Fibroblast of pulmonary artery (primary cell): ENCODE measurements at regions not wholly inside any gene's neighbourhood (a gene's known extent, or its start where the extent isn't known, plus 50 kb on each side); places are given as distances from the start of the nearest gene placed in this dataset.

ENCODE experiments used
- DNase-seq: peaks from one replicate; pipeline ENCODE4 v3.0.0-alpha.2; 2010; ENCODE audit warnings: low read depth
- H3K4me3 ChIP-seq: replicated peaks from 2 replicates; pipeline ENCODE4 v1.5.1; 2011; ENCODE audit warnings: low read depth, mild to moderate bottlenecking, control low read depth, low read length, moderate library complexity
- TF ChIP-seq, protein P1 (sequence below): IDR thresholded peaks from 2 replicates; pipeline ENCODE4 v1.5.1; 2011; ENCODE audit warnings: mild to moderate bottlenecking, control low read depth, low read length, inconsistent platforms; ENCODE audit errors: missing control alignments

DNA sequence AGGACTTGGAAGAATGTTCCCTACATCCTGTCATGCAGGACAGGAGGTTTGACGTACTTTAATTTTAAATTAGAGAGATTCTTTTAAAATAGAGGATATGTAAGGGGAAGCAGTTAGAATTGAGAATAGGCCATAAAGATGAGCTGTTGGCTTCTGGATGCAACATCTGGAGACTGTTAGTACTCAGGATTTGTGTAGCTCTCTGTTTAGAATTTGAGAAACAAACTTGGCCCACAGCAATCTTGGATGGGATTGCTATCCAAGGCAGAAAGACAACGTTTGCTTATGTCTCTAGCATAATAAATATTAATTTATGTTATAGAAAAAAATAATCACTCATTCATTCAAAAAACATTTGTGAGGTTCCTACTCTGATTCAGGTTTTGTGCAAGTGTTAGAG lies 398.4 kb upstream of the NOVA1 start:
- DNase-seq = no peak
- TF ChIP-seq, protein P1, sequence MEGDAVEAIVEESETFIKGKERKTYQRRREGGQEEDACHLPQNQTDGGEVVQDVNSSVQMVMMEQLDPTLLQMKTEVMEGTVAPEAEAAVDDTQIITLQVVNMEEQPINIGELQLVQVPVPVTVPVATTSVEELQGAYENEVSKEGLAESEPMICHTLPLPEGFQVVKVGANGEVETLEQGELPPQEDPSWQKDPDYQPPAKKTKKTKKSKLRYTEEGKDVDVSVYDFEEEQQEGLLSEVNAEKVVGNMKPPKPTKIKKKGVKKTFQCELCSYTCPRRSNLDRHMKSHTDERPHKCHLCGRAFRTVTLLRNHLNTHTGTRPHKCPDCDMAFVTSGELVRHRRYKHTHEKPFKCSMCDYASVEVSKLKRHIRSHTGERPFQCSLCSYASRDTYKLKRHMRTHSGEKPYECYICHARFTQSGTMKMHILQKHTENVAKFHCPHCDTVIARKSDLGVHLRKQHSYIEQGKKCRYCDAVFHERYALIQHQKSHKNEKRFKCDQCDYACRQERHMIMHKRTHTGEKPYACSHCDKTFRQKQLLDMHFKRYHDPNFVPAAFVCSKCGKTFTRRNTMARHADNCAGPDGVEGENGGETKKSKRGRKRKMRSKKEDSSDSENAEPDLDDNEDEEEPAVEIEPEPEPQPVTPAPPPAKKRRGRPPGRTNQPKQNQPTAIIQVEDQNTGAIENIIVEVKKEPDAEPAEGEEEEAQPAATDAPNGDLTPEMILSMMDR = no peak
- H3K4me3 ChIP-seq = no peak overlapping the region

GRCh38 chr14:27002179-27002578 lies 404.3 kb upstream of the NOVA1 start:
- DNase-seq = no peak
- TF ChIP-seq, protein P1 = no peak
- H3K4me3 ChIP-seq = no peak overlapping the region

- no peak for DNase-seq
Observed at GRCh38 chr14:27006570-27006969, 408.7 kb upstream of the NOVA1 start.

GRCh38 chr14:27008187-27008586 lies 410.4 kb upstream of the NOVA1 start:
- H3K4me3 ChIP-seq = no peak overlapping the region
- TF ChIP-seq, protein P1 = no peak
- no peak for DNase-seq

More at GRCh38 chr14:27006570-27006969, 408.7 kb upstream of the NOVA1 start:
- TF ChIP-seq, protein P1 = no peak
- no peak overlapping the region for H3K4me3 ChIP-seq

GRCh38 chr14:27012641-27013040 lies 414.8 kb upstream of the NOVA1 start:
- TF ChIP-seq, protein P1 = no peak
- no peak for DNase-seq
- H3K4me3 ChIP-seq = no peak overlapping the region

DNA sequence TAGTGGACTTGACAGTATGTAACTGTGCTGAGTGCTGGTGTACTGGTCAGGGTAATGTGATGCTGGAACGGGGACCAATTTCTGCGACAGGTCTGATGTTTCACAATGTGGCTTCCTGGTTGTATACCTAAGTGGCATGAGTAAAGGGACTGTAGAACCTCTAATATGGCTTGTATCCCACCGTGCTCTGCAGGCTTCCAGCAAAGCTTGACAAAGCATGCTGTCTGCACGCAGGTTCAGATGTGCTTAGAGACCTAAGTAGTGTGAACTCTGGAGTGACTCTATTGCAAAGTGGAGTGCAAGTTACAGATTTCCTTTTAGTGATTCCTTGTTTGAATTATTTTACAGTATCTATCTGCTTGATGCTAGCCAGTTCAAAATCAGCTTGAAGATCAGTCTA lies 415.8 kb upstream of the NOVA1 start:
- DNase-seq = no peak
- H3K4me3 ChIP-seq = no peak overlapping the region
- TF ChIP-seq, protein P1 = no peak

DNA sequence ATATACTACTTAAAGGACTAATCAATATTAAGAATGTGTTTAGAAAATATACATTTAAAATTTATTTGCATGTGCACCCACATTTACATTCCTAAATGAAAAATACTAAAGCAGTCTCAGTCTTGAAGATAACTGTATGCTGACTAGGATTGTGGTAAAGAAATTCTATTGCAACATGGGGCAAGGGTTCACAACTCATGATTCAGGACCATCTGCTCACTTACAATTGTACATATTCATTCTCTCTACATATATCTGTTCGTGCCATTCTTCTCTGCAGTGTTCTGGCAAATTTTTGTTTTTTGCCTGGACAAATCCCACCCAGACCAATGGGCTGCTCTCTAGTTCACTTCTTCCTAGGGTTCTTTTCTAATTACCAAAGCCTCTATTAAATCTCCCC lies 417.2 kb upstream of the NOVA1 start:
- no peak overlapping the region for H3K4me3 ChIP-seq
- TF ChIP-seq, protein P1 = no peak
- peak; percentile 20 for DNase-seq
